K562 (cell line): ENCODE measurements at regions not wholly inside any gene's neighbourhood (a gene's known extent, or its start where the extent isn't known, plus 50 kb on each side); places are given as distances from the start of the nearest gene placed in this dataset.

Experiments
- BRCA1 ChIP-seq, 2 experiments: fragments of 450-650 bp in 1 of 2; sonication (generic) in 1 of 2; formaldehyde crosslinking in 1 of 2; IDR thresholded peaks; 2 replicates each; pipeline versions ENCODE4 v1.5.0 to v1.6.1; 2017 to 2020; ENCODE audit warnings: mild to moderate bottlenecking in 1 of 2, missing genetic modification reagents in 1 of 2
- CREM ChIP-seq: IDR thresholded peaks from 2 replicates; pipeline ENCODE4 v1.6.1; 2014; ENCODE audit warnings: antibody characterized with exemption, low read depth
- IRF2 ChIP-seq: sonication (generic); formaldehyde crosslinking; IDR thresholded peaks from 2 replicates; pipeline ENCODE4 v1.8.1; 2022; ENCODE audit warnings: mild to moderate bottlenecking, missing genetic modification reagents
- JUND ChIP-seq, 2 experiments: IDR thresholded peaks; 2 replicates in 1 of 2; 3 replicates in 1 of 2; pipeline ENCODE4 v1.6.1; 2011; ENCODE audit warnings: borderline replicate concordance in 2 of 2, low read depth in 2 of 2, low read length in 2 of 2, improper control_type of control experiment in 1 of 2, missing biosample characterization in 1 of 2, missing genetic modification characterization in 1 of 2, missing genetic modification reagents in 1 of 2
- NONO ChIP-seq, 2 experiments: fragments of 200-400 bp in 1 of 2; fragments of 450-650 bp in 1 of 2; formaldehyde crosslinking in 1 of 2; IDR thresholded peaks; 2 replicates each; pipeline ENCODE4 v1.6.1; 2017; ENCODE audit warnings: low read depth in 2 of 2, mild to moderate bottlenecking in 2 of 2, moderate library complexity in 2 of 2, low read length in 1 of 2
- NR3C1 ChIP-seq: sonication (generic); formaldehyde crosslinking; IDR thresholded peaks from 2 replicates; pipeline ENCODE4 v1.8.1; 2022; ENCODE audit warnings: missing genetic modification reagents
- POLR2AphosphoS5 ChIP-seq: IDR thresholded peaks from 2 replicates; pipeline ENCODE4 v1.6.1; 2011; ENCODE audit warnings: mild to moderate bottlenecking, low read depth, low read length, moderate library complexity; ENCODE audit not compliant: control insufficient read depth, insufficient read depth
- SMARCA4 ChIP-seq: fragments of 450-650 bp; IDR thresholded peaks from 2 replicates; pipeline ENCODE4 v1.6.1; 2016
- TSC22D4 ChIP-seq: fragments of 450-650 bp; IDR thresholded peaks from 2 replicates; pipeline ENCODE4 v1.6.1; 2016; ENCODE audit warnings: missing genetic modification characterization, missing biosample characterization, control low read depth
- ZSCAN29 ChIP-seq: fragments of 450-650 bp; IDR thresholded peaks from 2 replicates; pipeline ENCODE4 v1.6.1; 2017
- TF ChIP-seq, protein P1 (sequence below): sonication (generic); formaldehyde crosslinking; IDR thresholded peaks from 2 replicates; pipeline ENCODE4 v1.8.1; 2023; ENCODE audit warnings: mild to moderate bottlenecking, missing genetic modification reagents
- TF ChIP-seq, protein P2 (sequence below), 3 experiments: IDR thresholded peaks in 2 of 3; conservative IDR thresholded peaks in 1 of 3; 2 replicates each; pipeline ENCODE4 v1.5.1; 2011 to 2012; ENCODE audit warnings: low read length in 3 of 3, mild to moderate bottlenecking in 3 of 3, control low read depth in 2 of 3, improper control_type of control experiment in 1 of 3, inconsistent platforms in 1 of 3, low read depth in 1 of 3, mixed read lengths in 1 of 3, moderate library complexity in 1 of 3; ENCODE audit not compliant: insufficient read depth in 2 of 3
- TF ChIP-seq, protein P3 (sequence below): fragments of 250-450 bp; sonication (Bioruptor Pico); IDR thresholded peaks from 2 replicates; pipeline ENCODE4 v1.8.0; 2021; ENCODE audit warnings: moderate library complexity, mild to moderate bottlenecking, inconsistent platforms

DNA sequence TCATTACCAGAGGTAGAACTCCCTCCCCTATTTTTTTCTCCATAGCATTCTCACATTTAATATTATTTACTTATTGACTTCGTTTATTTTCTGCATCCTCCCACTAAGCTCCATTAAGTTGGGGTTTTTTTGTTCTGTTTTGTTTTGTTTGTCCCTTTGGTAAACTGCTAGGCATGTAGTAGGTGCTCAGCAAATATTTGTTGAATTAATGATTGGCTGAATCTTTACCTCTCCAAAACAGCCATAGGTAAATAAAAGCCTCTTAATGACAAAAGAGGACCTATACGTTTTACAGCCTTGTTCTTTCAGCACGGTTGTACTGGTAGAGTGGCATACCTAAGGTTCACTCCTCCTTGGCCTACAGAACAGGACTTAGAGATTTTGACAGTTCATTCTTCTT lies 52.0 kb downstream of the PRORP start:
- TF ChIP-seq SMARCA4 = no peak
- no peak for TF ChIP-seq POLR2AphosphoS5
- TF ChIP-seq IRF2 (CRISPR knock-in tag) = no peak
- no peak for TF ChIP-seq ZSCAN29
- TF ChIP-seq, protein P1, sequence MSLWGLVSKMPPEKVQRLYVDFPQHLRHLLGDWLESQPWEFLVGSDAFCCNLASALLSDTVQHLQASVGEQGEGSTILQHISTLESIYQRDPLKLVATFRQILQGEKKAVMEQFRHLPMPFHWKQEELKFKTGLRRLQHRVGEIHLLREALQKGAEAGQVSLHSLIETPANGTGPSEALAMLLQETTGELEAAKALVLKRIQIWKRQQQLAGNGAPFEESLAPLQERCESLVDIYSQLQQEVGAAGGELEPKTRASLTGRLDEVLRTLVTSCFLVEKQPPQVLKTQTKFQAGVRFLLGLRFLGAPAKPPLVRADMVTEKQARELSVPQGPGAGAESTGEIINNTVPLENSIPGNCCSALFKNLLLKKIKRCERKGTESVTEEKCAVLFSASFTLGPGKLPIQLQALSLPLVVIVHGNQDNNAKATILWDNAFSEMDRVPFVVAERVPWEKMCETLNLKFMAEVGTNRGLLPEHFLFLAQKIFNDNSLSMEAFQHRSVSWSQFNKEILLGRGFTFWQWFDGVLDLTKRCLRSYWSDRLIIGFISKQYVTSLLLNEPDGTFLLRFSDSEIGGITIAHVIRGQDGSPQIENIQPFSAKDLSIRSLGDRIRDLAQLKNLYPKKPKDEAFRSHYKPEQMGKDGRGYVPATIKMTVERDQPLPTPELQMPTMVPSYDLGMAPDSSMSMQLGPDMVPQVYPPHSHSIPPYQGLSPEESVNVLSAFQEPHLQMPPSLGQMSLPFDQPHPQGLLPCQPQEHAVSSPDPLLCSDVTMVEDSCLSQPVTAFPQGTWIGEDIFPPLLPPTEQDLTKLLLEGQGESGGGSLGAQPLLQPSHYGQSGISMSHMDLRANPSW (CRISPR knock-in tag) = no peak
- TF ChIP-seq CREM = no peak
- TF ChIP-seq, protein P2, sequence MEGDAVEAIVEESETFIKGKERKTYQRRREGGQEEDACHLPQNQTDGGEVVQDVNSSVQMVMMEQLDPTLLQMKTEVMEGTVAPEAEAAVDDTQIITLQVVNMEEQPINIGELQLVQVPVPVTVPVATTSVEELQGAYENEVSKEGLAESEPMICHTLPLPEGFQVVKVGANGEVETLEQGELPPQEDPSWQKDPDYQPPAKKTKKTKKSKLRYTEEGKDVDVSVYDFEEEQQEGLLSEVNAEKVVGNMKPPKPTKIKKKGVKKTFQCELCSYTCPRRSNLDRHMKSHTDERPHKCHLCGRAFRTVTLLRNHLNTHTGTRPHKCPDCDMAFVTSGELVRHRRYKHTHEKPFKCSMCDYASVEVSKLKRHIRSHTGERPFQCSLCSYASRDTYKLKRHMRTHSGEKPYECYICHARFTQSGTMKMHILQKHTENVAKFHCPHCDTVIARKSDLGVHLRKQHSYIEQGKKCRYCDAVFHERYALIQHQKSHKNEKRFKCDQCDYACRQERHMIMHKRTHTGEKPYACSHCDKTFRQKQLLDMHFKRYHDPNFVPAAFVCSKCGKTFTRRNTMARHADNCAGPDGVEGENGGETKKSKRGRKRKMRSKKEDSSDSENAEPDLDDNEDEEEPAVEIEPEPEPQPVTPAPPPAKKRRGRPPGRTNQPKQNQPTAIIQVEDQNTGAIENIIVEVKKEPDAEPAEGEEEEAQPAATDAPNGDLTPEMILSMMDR (IDR thresholded peaks at IDR 0.05 in 2 of 3, conservative IDR thresholded peaks at IDR 0.05 in 1 of 3; ENCODE audit: insufficient read depth in 2 of 3, low read depth in 1 of 3, low read length in 3 of 3) = no peak
- TF ChIP-seq JUND (IDR thresholded peaks at IDR 0.05; ENCODE audit: borderline replicate concordance, low read depth, low read length) = no peak
- TF ChIP-seq JUND (tag; IDR thresholded peaks at IDR 0.05; ENCODE audit: borderline replicate concordance, low read depth, low read length) = no peak
- TF ChIP-seq TSC22D4 (tag) = no peak
- no peak for TF ChIP-seq NONO (IDR thresholded peaks at IDR 0.05; ENCODE audit: low read depth in 2 of 2, low read length in 1 of 2)
- TF ChIP-seq, protein P3, sequence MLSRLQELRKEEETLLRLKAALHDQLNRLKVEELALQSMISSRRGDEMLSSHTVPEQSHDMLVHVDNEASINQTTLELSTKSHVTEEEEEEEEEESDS (CRISPR knock-in tag) = no peak
- no peak for TF ChIP-seq NR3C1 (CRISPR knock-in tag)
- TF ChIP-seq BRCA1 (IDR thresholded peaks at IDR 0.05) = no peak
- no peak for TF ChIP-seq BRCA1 (CRISPR knock-in tag; IDR thresholded peaks at IDR 0.05)
